Astrocyte (in vitro differentiated cells and primary cell): ENCODE measurements at regions not wholly inside any gene's neighbourhood (a gene's known extent, or its start where the extent isn't known, plus 50 kb on each side); places are given as distances from the start of the nearest gene placed in this dataset.

Experiments
- EZH2 ChIP-seq: IDR thresholded peaks from 2 replicates; pipeline ENCODE4 v1.6.1; 2012; ENCODE audit warnings: mild to moderate bottlenecking, low read length, inconsistent platforms; ENCODE audit not compliant: insufficient read depth
- TF ChIP-seq, protein P1 (sequence below): IDR thresholded peaks from 2 replicates; pipeline ENCODE4 v1.5.1; 2011; ENCODE audit warnings: low read depth, mild to moderate bottlenecking, inconsistent platforms, low read length, moderate library complexity; ENCODE audit not compliant: insufficient read depth

DNA sequence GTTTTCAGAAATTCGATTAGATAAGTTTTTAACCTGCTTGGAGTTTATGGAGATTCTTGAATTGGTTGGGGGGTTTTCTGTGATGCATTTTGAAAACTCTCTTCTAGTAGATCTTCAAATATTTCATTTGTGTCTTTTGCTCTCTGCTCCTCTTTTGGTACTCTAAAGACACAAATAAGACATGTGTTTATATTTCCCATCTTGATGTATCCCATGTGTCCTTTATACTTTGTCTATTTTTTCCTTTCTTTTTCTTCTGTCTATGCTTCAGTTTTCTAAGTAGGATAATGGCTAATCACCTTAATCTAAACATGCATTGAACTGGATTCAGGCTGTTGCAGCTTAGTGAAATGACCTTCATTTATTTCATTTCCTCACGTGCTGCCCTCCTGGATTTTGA lies 63.8 kb upstream of the C1orf87 start:
- TF ChIP-seq, protein P1, sequence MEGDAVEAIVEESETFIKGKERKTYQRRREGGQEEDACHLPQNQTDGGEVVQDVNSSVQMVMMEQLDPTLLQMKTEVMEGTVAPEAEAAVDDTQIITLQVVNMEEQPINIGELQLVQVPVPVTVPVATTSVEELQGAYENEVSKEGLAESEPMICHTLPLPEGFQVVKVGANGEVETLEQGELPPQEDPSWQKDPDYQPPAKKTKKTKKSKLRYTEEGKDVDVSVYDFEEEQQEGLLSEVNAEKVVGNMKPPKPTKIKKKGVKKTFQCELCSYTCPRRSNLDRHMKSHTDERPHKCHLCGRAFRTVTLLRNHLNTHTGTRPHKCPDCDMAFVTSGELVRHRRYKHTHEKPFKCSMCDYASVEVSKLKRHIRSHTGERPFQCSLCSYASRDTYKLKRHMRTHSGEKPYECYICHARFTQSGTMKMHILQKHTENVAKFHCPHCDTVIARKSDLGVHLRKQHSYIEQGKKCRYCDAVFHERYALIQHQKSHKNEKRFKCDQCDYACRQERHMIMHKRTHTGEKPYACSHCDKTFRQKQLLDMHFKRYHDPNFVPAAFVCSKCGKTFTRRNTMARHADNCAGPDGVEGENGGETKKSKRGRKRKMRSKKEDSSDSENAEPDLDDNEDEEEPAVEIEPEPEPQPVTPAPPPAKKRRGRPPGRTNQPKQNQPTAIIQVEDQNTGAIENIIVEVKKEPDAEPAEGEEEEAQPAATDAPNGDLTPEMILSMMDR, result no peak
- TF ChIP-seq EZH2, result no peak
